Vagina (tissue), 2 donors: ENCODE measurements at regions not wholly inside any gene's neighbourhood (a gene's known extent, or its start where the extent isn't known, plus 50 kb on each side); places are given as distances from the start of the nearest gene placed in this dataset.

Source experiments
- CTCF ChIP-seq, 3 experiments: fragments of 450-650 bp in 2 of 3; fragments of 200-600 bp in 1 of 3; sonication (generic) in 1 of 3; IDR thresholded peaks; one replicate each; pipeline ENCODE4 v1.5.1; 2017 to 2019; ENCODE audit warnings: antibody characterized with exemption in 3 of 3, mild to moderate bottlenecking in 2 of 3, moderate library complexity in 2 of 3
- POLR2AphosphoS5 ChIP-seq, 2 donors: sonication (generic); formaldehyde crosslinking; IDR thresholded peaks; one replicate each; pipeline ENCODE4 v1.9.0; 2017; ENCODE audit warnings: antibody characterized with exemption in 2 of 2, mild to moderate bottlenecking in 2 of 2, low read depth in 1 of 2; ENCODE audit not compliant: insufficient read depth in 1 of 2

GRCh38 chr15:57887825-57888224 lies 177.7 kb downstream of the ALDH1A2 start:
- TF ChIP-seq CTCF (IDR thresholded peaks at IDR 0.05) (no peak), POLR2AphosphoS5 (IDR thresholded peaks at IDR 0.05; ENCODE audit: insufficient read depth in 1 of 2, low read depth in 1 of 2) (no peak)
